Left hindlimb (tissue), 1 donor: ENCODE measurements at regions not wholly inside any gene's neighbourhood (a gene's known extent, or its start where the extent isn't known, plus 50 kb on each side); places are given as distances from the start of the nearest gene placed in this dataset.

Experiments used
- DNase-seq: peaks from one replicate; pipeline ENCODE4 v3.0.0-alpha.2; 2018

DNA sequence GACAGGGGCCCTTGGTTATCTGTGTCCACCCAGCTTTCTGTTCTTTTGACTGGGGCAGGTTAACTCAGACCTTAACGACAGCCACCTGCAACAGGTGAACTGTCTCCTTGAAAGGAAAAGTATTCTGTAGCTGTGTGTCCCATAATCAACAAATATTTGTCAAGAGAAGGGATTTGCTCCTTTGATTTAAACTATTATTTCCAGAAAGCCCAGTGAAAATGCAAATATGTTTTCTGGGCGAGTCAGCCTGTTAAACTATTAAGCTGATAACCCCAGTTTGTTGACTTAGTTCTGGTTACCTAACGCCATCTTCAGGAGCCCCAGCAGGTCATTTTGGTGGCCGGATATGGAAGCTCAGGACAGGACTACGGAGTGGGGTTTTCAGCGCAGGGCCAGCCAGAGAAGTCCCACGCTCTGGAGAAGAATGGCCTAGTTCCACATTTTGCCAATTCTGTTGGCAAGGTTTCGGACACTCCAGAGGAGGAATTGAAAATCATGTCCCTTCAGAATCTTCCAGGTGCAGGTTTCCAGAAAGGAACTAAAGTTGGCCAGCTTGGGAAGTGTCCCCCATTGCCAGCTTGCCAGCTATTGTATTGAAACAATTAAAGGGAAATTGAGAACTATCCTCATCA is 54.5 kb downstream of the ADRA2A start:
- no peak for DNase-seq

DNA sequence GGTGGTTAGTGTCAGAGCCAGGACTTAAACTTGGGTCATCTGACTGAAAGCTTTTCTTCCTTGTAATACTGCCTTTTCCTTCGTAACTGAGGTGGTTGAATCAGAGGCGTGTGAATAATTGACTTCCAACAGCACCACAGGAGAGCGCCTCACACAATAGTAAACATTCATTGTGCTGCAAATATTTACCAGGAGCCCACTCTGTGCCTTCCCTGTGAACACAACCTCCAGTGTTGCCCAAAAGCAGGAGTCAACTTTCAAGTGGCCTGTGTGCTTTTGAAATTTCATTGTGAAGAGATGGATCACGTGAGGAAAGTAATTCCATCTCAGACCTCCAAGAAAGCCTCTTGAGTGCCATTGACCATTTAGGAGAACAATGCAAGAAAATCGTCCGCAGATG is 60.2 kb downstream of the ADRA2A start:
- DNase-seq, result no peak

DNA sequence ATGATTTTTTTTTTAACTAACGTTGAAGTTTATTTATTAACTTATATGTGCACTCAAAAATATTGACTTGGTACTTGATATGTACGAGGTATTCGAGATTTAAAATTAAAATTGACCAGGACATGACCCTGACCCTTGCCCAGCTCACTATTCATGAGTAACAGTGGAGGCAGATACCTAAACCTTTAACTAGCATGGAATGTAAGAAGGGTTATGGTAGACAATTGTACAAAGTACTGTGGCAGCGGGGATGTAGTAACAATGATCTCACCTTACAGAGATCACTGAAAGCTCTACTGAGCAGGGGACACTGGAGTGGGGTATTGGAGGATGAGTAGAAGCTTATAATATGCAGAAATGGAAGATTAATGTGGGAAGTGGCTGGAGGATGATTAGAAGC is 60.8 kb downstream of the ADRA2A start:
- no peak for DNase-seq

DNA sequence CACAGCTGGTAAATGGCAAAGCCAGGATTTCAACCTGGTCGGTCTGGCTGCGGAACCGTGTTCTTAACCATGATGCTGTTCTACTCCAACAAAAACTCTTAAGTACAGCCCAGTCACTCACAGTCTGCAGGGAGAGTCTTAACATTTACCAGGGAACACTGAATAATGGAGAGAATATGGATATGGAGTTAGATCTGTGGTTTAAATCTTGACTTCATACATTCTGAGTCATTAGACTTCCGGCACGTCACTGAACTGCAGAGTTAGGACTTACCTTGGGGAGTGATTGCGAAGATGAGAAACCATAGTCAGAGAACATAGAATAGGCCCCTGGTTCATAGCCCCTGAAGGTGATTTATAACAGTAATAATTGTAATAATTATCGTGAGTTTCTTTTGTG is 61.7 kb downstream of the ADRA2A start:
- DNase-seq, result no peak

DNA sequence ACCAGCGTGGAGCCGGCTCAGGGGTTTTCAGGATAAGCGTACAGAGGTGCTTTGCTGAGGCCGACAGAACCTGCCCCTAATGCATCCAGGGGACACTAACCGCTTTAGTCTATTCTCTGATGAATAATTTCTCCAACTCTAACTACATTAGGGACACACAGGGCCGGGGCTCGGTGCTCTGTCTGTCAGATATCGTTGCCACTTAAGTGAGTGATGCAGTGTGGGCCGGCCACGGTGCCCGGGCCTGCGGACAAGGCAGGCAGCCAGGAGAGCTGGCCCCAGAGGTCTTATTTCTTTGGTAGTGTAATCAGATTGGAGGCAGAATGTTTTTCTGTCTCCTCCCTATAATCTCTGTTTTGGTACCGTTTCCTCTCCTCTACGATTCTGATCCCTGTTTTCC is 62.7 kb downstream of the ADRA2A start:
- no peak for DNase-seq

DNA sequence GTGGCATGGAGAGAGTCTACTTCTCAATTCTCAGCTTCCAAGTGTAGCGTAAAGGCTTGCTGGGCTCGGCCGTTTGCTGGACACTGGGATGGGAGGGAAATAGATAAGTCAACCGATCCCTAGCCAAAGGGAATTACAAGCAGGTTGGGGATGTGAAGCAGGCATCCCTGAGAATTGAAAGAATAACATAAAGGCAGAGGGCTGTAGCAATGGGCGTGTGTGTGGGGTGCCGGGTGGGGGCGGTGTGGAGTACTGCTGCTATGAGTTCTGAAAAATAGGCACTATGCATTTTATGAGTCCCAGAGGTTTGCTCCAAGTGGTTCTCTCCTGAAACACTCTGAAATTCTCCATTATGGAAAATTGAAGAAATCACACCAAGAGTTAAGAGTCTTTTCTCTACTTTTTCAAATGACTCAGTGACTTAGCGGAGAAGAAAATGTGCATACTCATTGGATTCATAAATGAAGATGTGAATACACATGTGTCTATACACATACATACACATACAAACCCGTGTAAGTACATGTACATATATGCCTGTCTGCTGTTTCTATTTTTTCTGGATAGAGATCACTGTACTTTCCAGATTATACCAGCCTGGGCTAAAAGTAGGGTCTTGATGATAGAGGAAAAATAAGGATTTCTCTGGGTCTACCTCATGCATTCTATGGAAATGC is 65.4 kb downstream of the ADRA2A start:
- no peak for DNase-seq

DNA sequence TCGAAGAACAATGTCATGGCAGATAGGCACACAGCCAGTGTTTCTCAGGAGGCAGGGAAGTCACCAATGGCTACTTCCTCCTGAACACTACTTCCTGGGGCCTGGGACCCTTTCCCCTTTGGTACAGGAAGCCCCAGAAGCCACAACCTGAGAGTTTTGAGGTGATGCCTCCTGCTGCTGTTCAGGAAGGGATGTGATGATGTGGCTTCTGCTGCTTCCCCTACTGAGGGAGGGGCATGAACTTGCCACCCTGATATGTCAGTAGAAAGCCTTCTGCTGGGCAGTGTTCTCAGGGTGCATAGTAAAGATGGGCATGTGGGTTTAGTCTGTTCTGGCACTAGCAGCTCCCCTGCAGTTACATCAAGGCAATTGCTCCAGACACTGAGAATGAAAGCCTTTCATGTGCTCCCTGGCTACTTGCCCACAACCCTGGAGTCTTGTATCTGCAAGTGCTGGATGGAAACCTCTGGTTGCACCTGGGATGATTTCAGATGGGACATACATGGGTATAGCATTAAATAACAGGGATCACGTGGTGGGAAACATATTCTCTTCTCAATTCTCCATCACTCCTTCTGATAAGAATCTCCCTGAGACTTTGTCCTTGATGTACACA is 69.3 kb downstream of the ADRA2A start:
- no peak for DNase-seq

DNA sequence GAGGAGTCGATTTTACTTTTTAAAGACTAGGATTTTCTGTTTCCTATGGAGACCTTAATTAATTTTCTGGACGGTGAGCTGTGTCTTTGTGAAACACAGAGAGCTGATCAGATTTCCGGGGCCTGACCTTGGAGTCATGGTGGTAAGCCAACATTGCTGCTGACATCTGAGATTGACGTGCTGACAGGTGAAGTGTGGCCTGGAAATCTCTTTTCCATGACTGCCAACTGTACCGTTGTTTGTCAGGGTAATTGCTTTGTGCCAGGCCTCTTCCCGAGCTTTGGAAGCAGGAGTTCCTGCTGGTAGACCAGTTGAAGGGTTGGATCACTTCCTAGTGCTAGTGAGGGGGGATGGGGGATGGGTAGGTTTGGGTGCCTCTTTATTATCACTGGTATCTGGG is 71.2 kb downstream of the ADRA2A start:
- no peak for DNase-seq

DNA sequence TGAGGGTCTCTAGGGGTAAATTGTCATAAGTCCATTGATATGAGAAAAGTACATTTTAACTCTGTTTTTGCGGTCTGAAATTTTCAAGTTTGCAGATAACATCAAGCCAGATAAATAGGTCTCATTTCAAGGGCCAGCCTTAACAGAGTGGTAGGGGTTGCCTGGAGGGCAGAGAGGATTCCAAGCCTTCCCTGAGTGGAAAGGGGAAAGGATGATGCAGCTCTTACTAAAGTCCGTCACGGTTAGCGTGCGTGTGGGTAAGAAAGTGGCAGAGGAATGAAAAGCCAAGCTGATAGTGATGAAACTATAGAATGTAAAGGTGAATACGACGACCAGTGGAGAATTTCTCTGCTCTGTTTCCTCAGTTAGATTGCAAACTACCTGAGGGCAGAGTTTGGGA is 71.6 kb downstream of the ADRA2A start:
- no peak for DNase-seq

DNA sequence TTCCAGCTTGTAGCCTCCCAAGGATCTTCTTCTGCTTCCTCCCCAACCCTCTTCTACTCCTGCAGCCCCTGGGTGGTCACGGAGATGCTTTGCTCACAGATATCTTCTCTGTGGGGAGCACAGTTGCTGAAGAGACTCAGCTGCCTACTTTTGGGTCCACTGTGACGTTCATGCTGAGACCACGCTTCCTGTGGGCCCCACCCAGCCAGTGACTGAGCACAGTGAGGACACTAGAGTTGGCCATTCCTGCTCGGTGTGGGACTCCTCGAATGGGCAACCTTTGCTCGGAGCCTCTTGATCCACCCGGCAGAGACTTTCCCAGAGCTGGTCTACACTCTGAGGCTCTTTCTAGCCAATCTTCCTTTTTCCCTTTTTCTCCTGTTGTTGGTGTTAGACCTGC is 73.9 kb downstream of the ADRA2A start:
- DNase-seq, result no peak

DNA sequence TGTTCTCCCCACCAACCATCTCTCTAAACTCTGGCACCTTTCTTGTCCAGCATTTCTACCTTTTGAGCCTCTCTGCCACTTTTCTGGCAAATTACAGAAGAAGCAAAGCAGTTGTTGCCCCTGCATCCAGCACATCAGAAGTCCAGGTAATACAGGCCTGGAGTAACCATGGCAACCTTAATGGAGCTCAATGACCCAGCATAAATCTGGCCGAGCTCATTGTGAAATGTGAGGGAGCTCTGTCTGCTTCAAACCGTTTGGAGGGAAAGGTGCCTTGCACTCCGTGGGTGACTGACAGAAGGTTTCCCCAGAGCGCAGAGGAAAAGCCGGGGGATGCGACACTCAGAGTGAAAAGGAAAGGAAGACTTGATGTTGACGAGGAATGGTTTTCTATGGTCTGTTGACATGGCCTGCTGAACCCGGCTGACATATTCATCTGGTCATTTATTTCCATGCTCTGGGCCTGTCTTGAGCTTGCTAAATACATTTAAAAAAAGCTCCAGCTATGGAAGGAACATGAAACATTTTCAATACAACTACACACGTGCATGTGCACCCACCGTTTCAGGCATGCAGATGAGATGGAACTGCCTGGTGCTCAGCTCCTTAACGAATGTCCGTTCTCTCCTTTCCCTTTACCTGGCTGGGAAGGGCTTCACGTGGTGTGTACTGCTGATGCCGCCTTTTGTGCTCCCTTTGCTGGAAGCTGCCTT is 74.9 kb downstream of the ADRA2A start:
- DNase-seq, result no peak

DNA sequence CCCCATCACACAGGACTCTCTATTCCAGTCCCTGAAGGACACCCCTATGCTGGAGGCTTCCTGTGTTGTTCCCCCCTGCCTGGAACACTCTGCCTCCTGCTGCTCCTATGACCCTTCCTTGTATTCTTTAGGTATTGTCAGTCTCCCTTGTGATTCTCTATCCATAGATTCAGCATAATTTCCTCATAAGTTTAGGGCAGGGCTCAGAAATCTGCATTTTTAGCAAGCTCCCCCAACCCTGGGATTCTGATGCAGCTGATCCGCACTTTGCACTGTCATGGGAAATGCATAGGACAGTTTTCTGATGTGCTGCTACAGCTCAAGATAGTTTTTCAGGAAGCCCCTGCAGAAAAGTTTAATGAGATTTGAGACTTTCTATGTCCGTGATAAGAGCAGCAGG is 79.9 kb downstream of the ADRA2A start:
- DNase-seq, result no peak

DNA sequence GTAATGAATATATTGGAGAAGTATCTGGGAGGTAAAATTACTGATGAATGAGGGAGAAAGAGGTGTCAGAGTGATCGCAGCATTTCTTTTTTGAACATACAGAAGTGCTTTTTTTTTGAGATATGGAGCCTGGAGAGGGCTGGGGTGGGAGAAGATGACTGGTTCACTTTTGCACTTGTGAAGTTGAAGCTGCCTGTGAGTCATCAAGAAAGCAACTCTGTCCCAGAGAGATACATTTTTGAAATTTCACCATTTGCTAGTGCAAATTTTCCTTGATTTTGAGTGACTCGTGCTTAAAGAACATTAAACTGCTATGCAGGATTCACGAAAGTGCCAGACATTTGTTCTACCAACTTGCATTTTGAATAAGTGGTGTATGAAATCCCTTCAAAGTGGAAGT is 81.8 kb downstream of the ADRA2A start:
- no peak for DNase-seq

DNA sequence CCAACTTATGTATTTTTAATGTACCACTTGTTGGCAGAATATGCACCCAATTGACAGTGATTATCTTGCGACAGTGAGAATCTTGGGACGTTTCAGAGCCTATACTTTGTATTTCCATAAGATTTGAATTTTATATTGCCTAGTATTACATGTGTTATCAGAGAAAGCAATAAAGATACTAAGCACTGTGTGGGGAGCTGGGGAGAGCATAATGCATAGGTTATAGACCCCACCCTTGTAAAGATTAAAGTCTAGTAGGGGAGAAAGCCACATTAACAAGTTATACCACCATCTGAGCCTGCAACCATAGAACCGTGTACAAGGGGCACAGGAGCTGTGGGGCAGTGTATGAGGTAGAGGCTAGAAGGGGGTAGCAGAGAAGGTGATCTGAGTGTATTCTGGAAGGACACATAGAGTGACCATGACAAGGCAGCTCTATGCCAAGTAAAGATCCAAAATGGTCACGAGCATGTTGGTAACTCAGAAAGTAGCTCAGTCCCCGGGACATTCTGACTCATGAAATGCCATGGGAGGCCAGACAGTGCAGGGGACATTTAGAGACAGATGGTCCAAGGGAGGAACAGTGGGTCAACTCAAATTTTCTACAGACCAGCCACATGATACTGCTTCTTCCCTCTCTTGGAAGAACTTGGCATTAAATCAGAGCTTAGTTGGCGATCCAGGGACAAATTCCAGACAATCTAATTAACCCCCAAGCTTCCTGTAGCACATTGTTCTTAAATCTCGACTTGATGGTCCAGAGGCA is 84.5 kb downstream of the ADRA2A start:
- no peak for DNase-seq

DNA sequence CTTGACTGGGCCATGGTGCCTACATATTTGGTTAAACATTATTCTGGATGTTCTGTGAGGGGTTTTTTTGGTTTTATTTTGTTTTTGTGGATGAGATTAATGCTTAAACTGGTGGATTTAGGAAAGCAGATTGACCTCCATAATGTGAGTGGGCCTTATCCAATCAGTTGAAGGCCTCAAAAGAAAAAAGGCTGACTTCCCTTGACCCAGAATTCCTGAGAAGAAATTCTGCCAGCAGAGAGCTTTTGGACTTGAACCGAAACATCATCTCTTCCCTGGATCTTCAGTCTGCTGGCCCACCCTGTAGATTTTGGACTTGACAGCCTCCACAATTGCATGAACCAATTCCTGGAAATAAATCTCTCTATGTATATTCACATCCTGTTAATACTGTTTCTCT is 94.4 kb downstream of the ADRA2A start:
- DNase-seq, result no peak

DNA sequence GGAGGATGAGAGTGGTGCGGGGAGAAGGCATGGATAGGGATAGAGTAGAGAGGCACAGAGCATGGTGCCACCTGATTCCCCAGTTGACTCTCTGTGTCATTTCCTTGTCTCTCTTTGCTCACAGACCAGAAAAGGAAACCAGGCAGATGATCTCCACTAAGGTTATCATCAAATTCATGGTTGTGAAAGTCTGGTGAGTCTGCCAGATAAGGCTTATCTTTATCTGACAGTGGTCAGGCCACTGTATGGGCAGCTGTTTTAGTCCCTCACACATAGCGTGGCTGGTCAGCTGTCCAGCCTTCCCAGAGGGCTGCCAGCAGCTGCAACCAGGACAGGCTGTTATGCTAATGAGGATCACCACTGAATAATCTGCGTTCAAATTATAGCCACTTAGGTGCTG is 99.0 kb downstream of the ADRA2A start:
- no peak for DNase-seq

DNA sequence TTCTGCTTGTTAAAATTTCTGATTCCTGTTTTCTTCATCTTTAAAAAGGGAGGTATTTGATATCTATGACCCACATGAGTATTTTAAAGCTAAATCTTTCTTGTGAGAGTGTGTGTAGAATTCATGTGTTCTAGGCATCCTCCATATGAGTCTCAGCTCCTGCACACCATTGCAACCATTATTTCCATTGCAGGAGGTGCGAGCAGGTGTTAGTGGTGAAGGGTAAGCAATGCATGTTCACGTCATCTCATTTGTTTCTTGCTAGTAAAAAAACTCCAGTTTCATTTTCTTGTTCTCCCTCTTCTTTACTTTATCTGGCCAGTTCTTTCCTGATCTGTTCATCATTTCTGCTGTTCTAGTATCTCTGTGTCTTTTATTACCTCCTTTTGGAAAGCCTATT is 100.5 kb downstream of the ADRA2A start:
- DNase-seq, result no peak

DNA sequence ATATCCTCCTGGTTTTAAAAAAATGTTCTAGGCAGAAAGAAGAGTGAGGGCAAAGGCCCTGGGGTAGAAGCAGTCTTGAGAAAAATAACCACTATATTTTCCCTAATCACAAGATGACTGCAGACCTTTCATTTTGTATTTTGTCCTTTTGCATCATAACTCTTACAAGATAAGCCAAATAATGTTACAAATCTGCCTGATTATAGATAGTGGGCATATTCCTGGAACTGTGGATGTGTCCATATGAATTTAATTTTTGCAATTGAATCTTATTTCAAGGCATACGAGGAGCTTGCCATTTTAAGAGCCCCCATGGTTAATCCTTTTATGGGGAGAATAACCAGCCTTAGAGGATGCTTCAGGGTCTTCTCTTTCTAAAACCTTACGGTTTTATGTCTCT is 102.7 kb downstream of the ADRA2A start:
- DNase-seq, result no peak

DNA sequence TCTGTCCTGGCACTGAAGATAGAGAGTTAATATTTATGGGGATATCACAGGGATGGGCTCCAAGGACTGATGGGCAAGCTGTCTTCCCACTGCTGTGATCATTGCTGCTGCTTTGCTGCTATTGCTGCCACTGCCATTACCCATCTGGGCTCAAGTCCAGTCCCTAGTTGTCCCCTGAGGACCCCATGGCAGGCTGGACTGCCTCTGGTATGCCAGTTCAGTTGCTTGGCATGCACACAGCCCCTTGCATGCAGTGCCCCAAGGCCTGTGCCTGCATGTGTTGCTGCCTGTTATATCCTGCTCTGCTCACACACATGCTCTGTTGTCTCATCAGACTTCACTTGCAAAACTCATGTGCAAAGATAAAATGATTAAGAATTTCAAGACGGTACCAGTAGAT is 109.5 kb downstream of the ADRA2A start:
- peak; percentile 46 for DNase-seq

DNA sequence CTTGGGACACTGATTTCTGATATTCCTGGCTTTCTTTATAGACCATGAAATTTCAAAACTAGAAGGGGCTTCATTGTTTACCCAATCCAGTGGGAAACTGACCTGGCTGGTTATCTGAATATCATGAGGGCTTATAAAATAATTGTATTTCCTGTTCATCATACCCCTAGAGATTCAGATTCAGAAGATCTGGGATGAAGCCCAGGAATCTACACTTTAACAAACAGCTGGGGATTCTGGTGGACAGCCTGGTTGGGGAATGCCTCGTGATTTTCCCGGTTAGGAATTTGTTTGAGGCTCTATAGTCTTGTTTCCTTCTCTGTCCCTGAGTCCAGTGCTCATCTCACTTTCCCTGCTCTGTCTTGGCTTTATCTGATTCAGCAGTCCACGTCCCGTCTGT is 110.3 kb downstream of the ADRA2A start:
- DNase-seq, result no peak

DNA sequence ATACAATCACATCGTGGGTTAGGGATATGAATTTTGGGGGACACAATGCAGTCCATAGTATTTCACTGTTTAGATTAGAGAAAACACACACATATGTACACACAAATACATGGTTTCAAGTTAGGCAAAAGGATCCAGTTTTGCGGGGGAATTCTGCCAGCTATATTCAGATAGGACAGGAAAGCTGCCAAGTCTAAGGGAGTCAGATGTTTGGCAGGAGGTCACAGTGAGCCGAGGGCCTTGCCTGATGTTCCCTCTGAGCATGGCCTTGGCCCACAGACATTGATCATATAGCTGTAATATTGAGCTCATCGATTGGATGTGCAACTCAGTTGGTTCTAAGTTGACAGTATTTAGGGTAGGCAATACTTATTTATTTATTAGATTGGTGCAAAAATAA is 122.8 kb downstream of the ADRA2A start:
- no peak for DNase-seq

DNA sequence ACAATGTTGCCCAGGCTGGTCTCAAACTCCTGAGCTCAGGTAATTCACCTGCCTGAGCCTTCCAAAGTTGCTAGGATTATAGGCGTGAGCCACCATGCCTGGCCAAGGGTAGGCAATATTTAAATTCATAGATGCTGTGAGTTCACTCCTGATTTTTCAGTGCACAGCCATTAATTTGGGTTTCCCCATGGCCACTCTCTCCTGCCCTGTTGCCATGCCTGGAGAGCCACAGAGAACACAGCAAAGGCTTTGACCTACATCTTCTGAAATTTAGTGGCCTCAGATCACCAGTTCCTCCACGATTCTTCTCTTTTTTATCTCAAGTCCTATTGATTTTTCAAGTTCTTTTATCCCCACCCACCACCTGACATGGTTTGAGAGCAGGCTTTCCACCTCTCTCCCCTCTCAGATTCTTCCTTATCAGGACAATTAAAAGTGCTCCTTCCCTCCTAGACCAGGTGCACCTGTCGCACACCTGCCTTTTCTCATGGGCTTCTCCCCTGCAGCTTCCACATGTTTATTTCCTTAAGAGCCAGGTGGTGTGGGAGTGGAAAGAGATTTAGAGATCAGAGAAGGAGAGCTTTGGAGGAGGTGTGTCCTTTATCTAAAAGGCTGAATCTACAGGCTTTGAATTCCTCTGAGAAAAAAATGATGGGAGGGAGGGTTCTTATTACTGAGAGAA is 123.8 kb downstream of the ADRA2A start:
- DNase-seq, result no peak

DNA sequence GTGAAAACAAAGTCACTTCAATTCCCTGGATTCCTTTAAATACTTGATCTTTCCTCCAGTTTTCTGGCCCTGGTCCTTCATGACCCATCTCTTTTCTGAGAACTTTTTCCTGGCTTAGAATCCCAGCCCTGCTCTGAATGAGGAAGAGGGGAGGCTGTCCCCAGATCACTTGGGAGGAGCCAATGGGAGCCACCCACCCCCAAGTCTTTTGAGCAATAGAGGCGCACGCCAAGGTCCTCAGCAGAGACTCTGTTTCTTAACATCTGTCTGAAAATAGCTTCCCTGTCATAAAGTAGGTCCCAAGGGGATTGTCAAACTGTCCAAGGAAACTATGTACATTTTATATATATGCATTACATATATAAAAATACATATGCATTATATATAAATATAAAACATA is 126.8 kb downstream of the ADRA2A start:
- DNase-seq, result no peak
